ENCODE measurements at regions not wholly inside any gene's neighbourhood (a gene's known extent, or its start where the extent isn't known, plus 50 kb on each side); places are given as distances from the start of the nearest gene placed in this dataset.

- no peak for TF ChIP-seq CTCF (IDR thresholded peaks at IDR 0.05; ENCODE audit: insufficient read depth, low read depth, low read length)
- Histone ChIP-seq H3K36me3 (ENCODE audit: control insufficient read depth, insufficient read depth, low read length) (no peaks in the 10 kb centered on the region), H3K27me3 (ENCODE audit: control insufficient read depth, insufficient read depth, low read length) (no peaks in the 10 kb centered on the region), H3K4me3 (ENCODE audit: low read depth, low read length) (no peak overlapping the region)
- CTCF ChIA-PET = no interaction called here
- DNase-seq (ENCODE audit: low read depth) = no peak
- POLR2A ChIA-PET = no interaction called here
These were observed 621.5 kb downstream of the TENT5A start for GRCh38 chr6:81130969-81131368.

DNA sequence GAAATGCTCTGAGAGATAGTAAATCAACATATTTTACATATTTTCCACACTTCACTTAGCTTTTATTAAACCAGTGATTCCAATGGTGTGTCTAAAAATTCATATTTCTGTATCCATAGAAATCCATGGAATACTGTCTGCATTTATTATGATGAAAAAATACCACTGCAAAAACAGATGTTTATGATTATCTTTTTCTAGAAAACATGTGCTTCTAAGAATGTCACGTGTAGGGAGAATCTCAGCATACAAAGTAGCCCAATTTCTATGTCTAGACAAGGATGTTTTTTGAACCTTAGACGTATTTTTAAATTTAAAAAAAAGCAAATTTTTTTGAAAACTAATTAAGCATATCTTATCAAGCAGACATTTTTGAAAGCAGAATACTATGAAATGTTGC, 622.4 kb downstream of the TENT5A start:
- ChIA-PET POLR2A (no interaction called here), CTCF (no interaction called here)
- Histone ChIP-seq H3K4me3 (ENCODE audit: low read depth, low read length) (no peak overlapping the region), H3K36me3 (ENCODE audit: control insufficient read depth, insufficient read depth, low read length) (no peaks in the 10 kb centered on the region), H3K27me3 (ENCODE audit: control insufficient read depth, insufficient read depth, low read length) (no peaks in the 10 kb centered on the region)
- DNase-seq (ENCODE audit: low read depth) = no peak
- no peak for TF ChIP-seq CTCF (IDR thresholded peaks at IDR 0.05; ENCODE audit: insufficient read depth, low read depth, low read length)

GRCh38 chr6:81128671-81129070, 623.8 kb downstream of the TENT5A start:
- H3K4me3 ChIP-seq (ENCODE audit: low read depth, low read length) = no peak overlapping the region
- POLR2A ChIA-PET = no interaction called here
- TF ChIP-seq CTCF (IDR thresholded peaks at IDR 0.05; ENCODE audit: insufficient read depth, low read depth, low read length) = no peak
- CTCF ChIA-PET = no interaction called here
- DNase-seq (ENCODE audit: low read depth) = no peak
- no peaks in the 10 kb centered on the region for H3K36me3 ChIP-seq (ENCODE audit: control insufficient read depth, insufficient read depth, low read length)
- no peaks in the 10 kb centered on the region for H3K27me3 ChIP-seq (ENCODE audit: control insufficient read depth, insufficient read depth, low read length)

DNA sequence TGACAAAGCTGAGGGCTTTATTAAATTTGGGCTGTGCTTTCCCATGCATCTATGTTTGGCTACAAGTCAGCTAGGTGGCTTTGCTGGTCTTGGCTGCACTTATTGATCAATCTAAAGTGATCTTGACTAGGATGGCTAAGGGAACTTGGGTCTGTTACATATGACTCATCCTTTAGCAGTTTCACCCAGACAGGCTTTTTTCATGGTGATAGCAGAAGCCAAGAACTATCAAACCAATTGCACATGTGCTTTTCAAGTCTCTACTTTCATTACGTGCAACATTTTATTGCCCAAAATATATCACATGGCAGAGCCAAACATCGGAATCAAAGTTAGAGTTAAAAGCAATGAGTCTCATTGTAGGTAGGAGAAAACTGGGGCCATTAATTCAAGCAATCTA, 626.3 kb downstream of the TENT5A start:
- peak; percentile 27 for DNase-seq (ENCODE audit: low read depth)
- no peaks in the 10 kb centered on the region for H3K27me3 ChIP-seq (ENCODE audit: control insufficient read depth, insufficient read depth, low read length)
- ChIA-PET POLR2A (no interaction called here), CTCF (no interaction called here)
- no peak overlapping the region for H3K4me3 ChIP-seq (ENCODE audit: low read depth, low read length)
- TF ChIP-seq CTCF (IDR thresholded peaks at IDR 0.05; ENCODE audit: insufficient read depth, low read depth, low read length) = no peak
- H3K36me3 ChIP-seq (ENCODE audit: control insufficient read depth, insufficient read depth, low read length) = no peaks in the 10 kb centered on the region

DNA sequence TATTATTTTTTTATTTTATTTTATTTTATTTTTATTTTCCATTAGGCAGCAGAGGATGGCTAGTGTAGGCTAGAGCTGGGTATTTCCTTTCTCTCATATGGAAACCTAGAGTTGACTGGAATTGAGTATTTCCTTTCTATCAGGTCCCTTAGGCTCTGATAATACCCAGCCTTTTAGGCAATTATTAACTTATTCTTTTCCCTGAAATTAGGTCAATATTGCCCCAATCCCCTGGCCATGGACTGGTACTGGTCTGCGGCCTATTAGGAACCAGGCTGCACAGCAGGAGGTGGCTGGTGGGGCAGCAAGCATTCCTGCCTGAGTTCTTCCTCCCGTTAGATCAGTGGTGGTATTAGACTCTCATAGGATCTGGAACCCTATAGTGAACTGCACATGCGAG, 632.2 kb downstream of the TENT5A start:
- POLR2A ChIA-PET = no interaction called here
- Histone ChIP-seq H3K4me3 (ENCODE audit: low read depth, low read length) (no peak overlapping the region), H3K36me3 (ENCODE audit: control insufficient read depth, insufficient read depth, low read length) (no peaks in the 10 kb centered on the region), H3K27me3 (ENCODE audit: control insufficient read depth, insufficient read depth, low read length) (no peaks in the 10 kb centered on the region)
- no peak for DNase-seq (ENCODE audit: low read depth)
- no peak for TF ChIP-seq CTCF (IDR thresholded peaks at IDR 0.05; ENCODE audit: insufficient read depth, low read depth, low read length)
- CTCF ChIA-PET = no interaction called here
